ENCODE measurements at regions not wholly inside any gene's neighbourhood (a gene's known extent, or its start where the extent isn't known, plus 50 kb on each side); places are given as distances from the start of the nearest gene placed in this dataset.
"Not testable (repeated sequence)": the region's sequence is repeated elsewhere in the genome, so short reads cannot be mapped to it uniquely, and the experiment has no call there.

DNA sequence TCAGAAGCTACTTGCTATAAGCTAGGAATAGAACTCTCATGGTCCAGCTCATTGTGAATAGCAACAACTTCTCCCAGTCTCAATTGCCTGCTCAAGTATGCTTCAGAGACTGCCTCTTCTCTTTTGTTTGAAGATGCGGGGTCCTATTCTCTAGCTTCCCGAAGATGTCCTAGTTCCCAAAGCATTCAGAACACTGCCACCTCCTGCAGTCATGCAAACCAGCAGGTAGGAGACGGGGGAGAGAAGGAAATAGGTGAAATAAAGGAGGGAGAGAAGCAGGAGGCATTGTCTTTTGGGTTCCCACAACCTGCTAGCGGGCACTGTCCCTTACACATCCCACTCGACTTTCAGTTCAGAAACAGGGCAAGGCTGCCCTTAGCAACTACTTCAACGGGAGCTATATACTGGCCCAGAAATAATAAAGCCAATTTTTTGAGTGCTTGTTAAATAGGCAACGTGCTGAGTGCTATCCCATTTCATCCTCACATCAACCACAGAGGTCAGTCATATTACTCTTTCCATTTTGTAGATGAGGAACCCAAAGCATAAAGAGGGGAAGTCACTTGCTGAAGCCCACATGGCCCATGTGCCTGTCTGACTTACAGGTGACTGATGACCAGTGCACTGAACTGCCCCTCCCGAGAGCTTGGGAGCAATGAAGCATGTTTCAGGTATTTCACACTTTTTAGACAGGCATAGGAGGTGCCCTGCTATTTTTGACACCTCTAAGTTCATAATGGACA lies 61.9 kb upstream of the ATXN1 start:
- ATAC-seq (no peak), DNase-seq (no peak)
- Mint-ChIP-seq H3K4me3 (no peak overlapping the region), H3K27ac (no peak overlapping the region), H3K36me3 (ENCODE audit: low read depth) (no peaks in the 10 kb centered on the region), H3K27me3 (ENCODE audit: low read depth) (peaks cover 24% of the 10 kb centered on the region), H3K9me3 (ENCODE audit: insufficient read depth) (no peaks in the 10 kb centered on the region), H3K4me1 (ENCODE audit: low read depth) (peaks cover 13% of the 10 kb centered on the region)
- ChIA-PET POLR2A (no interaction called here), CTCF (no interaction called here)

DNA sequence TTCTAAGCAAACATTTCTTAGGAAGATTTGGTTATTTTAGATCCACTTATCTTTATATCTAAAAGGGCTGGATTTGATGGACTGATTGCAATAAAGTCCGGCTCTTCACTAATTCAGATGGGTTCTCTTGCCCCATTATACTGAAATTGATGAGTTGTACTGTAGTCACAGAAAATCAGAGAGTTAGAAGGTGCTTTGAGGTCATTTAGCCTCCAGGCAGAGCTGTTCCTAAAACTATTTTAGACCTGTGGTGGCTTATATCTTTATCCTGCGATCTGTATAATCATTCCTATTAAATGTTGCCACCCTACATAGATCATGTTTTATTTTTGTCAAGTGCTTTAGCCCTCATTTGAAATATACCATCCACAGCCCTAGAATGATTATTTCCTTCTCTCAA lies 61.3 kb upstream of the ATXN1 start:
- Mint-ChIP-seq H3K4me1 (ENCODE audit: low read depth) (peaks cover 6% of the 10 kb centered on the region), H3K9me3 (ENCODE audit: insufficient read depth) (no peaks in the 10 kb centered on the region)
- POLR2A ChIA-PET, result no interaction called here

DNA sequence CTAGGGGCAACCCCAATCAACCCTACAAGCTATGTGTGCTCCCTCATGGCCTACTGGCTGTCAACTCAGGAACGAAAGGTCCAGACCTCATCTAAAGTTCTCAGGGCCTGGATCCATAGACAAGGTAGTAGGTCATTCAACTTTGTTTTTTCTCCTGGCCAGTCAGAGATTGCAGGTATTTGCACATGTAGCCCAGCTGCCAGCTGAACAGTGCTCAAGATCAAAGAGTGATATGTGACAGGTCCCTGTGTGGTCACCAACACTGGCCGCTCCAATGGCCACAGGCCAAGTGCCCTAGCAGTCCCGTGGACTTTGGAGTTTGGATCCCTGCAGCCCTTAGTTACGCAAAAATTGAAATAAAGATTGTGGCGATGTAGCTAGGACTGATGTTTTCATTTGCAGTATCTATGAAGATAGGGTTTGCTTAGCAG lies 60.6 kb upstream of the ATXN1 start:
- Mint-ChIP-seq H3K4me3 (no peak overlapping the region), H3K27me3 (ENCODE audit: low read depth) (peaks cover 24% of the 10 kb centered on the region), H3K9me3 (ENCODE audit: insufficient read depth) (no peaks in the 10 kb centered on the region), H3K27ac (no peak overlapping the region), H3K36me3 (ENCODE audit: low read depth) (no peaks in the 10 kb centered on the region), H3K4me1 (ENCODE audit: low read depth) (no peaks in the 10 kb centered on the region)
- ChIA-PET CTCF (no interaction called here), POLR2A (no interaction called here)
- DNase-seq, result no peak
- ATAC-seq, result no peak

More for the DNA sequence above, 61.3 kb upstream of the ATXN1 start:
- Mint-ChIP-seq H3K36me3 (ENCODE audit: low read depth) (no peaks in the 10 kb centered on the region), H3K27me3 (ENCODE audit: low read depth) (peaks cover 24% of the 10 kb centered on the region), H3K4me3 (no peak overlapping the region), H3K27ac (no peak overlapping the region)
- CTCF ChIA-PET, result no interaction called here
- ATAC-seq (no peak), DNase-seq (no peak)

DNA sequence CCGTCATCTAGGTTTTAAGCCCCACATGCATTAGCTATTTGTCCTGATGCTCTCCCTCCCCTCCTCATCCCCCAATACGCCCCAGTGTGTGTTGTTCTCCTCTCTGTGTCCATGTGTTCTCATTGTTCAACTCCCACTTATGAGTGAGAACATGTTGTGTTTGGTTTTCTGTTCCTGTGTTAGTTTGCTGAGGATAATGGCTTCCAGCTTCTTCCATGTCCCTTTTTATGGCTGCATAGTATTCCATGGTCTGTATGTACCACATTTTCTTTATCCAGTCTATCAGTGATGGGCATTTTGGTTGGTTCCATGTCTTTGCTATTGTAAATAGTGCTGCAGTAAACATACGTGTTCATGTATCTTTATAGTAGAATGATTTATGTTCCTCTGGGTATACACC lies 59.0 kb upstream of the ATXN1 start:
- H3K36me3 Mint-ChIP-seq (ENCODE audit: low read depth); ATAC-seq; H3K27ac Mint-ChIP-seq; POLR2A ChIA-PET; DNase-seq; H3K4me1 Mint-ChIP-seq (ENCODE audit: low read depth); H3K4me3 Mint-ChIP-seq; H3K9me3 Mint-ChIP-seq (ENCODE audit: insufficient read depth): not testable (repeated sequence)
- CTCF ChIA-PET, result interaction anchor here (1.4 to 3.0 kb wide), 3 partner anchors 49 to 488 kb away, joined by 5 to 8 read pairs (median 6); no protein-coding TSS in a partner anchor
- peaks cover 24% of the 10 kb centered on the region for H3K27me3 Mint-ChIP-seq (ENCODE audit: low read depth)

DNA sequence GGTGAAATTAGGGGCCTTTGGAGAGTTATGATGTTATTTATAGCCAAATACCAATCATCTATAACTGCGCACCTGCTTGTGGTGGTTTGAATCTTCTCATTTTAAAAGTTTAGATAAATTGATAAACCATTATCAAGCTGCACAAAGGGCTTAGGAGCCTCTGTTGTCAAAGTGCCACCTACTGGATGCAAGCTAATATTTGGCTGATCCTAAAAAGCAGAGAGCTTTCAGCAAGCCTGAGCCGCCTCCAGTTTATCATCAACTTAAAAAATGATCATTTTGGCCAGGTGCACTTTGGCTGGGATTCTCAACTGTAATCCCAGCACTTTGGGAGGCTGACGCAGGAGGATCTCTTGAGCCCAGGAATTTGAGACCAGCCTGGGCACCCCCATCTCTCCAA lies 58.5 kb upstream of the ATXN1 start:
- no peaks in the 10 kb centered on the region for H3K9me3 Mint-ChIP-seq (ENCODE audit: insufficient read depth)
- ATAC-seq (no peak), DNase-seq (no peak)
- no peaks in the 10 kb centered on the region for H3K36me3 Mint-ChIP-seq (ENCODE audit: low read depth)
- CTCF ChIA-PET, result interaction anchor here (1.4 to 3.0 kb wide), 3 partner anchors 49 to 488 kb away, joined by 5 to 8 read pairs (median 6); no protein-coding TSS in a partner anchor
- no peak overlapping the region for H3K4me3 Mint-ChIP-seq
- no peak overlapping the region for H3K27ac Mint-ChIP-seq
- POLR2A ChIA-PET, result no interaction called here
- peaks cover 22% of the 10 kb centered on the region for H3K27me3 Mint-ChIP-seq (ENCODE audit: low read depth)
- H3K4me1 Mint-ChIP-seq (ENCODE audit: low read depth), result no peaks in the 10 kb centered on the region

DNA sequence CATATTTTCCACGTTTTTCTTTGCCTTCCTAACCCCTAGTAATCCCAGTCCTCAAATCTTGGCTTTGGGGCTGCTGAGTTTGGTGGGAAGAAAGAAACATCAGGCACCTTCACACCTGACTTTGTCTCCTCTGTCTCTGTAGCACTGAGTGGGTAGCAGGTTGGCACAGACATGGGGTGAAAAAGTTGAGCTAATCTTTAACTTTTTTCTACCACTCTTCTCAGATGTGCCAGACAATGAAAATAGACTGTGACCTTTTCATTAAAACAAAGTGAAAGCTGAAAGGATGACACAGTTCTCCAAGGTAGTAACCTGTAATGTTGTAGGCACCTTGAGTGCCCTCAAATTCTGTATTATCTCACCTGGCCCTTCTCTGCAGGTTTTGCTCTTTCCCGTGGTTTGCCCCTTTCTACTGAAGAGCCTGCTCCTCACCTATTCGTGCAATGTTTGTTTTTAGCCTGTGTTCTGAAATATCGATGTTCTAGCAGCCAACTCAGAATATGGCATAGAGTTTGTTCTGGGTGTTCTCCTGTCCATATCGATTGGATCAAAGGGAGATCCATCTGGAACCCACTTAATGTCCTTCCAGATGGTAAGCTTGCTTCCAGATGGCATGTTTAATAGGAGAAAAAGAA lies 57.8 kb upstream of the ATXN1 start:
- H3K36me3 Mint-ChIP-seq (ENCODE audit: low read depth), result no peaks in the 10 kb centered on the region
- no peak overlapping the region for H3K27ac Mint-ChIP-seq
- ATAC-seq (no peak), DNase-seq (no peak)
- no peaks in the 10 kb centered on the region for H3K9me3 Mint-ChIP-seq (ENCODE audit: insufficient read depth)
- no peaks in the 10 kb centered on the region for H3K4me1 Mint-ChIP-seq (ENCODE audit: low read depth)
- POLR2A ChIA-PET, result interaction anchor here (0.6 kb wide), 1 partner anchor 10 kb away, joined by 3 read pairs; no protein-coding TSS in a partner anchor
- CTCF ChIA-PET, result interaction anchor here (1.4 to 3.0 kb wide), 3 partner anchors 48 to 487 kb away, joined by 5 to 8 read pairs (median 6); no protein-coding TSS in a partner anchor
- H3K27me3 Mint-ChIP-seq (ENCODE audit: low read depth), result peaks cover 20% of the 10 kb centered on the region
- no peak overlapping the region for H3K4me3 Mint-ChIP-seq

DNA sequence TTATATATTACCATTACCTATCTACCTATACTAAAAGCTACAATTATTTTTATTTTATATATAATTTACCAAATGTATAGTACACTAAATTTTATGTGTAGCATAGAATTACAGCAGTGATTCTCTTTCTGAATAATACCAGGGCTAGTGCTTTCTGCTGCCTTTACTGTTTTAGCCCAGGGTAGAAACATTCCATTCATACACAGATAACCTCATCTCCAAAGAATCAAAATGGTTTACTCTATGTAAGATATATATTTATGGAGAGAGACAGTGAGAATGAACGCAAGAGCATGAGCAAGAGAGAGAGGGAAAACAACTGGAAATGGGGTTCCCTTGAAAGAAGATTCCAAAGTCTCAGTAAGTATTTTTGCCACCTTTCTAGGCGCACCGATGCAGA lies 56.3 kb upstream of the ATXN1 start:
- no peak for ATAC-seq
- H3K36me3 Mint-ChIP-seq (ENCODE audit: low read depth), result peaks cover under 1% of the 10 kb centered on the region

DNA sequence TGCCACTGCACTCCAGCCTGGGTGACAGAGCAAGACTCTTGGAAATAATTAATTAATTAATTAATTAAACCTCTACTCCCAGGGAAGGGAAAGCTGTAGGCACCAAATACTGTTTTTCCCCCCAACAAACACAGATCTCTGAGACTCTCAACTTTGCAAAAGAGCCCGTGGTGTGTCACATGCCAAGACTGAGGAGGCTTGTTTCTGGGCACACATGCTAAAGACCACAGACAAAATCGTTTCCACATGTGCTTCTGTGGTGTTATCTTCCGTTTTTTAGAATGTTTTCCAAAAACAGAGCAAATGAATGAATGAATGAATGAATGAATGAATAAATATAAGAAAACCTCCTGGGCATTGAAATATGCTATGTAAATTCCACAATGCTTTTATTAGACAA lies 55.6 kb upstream of the ATXN1 start:
- ChIA-PET CTCF (no interaction called here), POLR2A (no interaction called here)
- Mint-ChIP-seq H3K4me1 (ENCODE audit: low read depth) (no peaks in the 10 kb centered on the region), H3K4me3 (no peak overlapping the region), H3K36me3 (ENCODE audit: low read depth) (peaks cover 5% of the 10 kb centered on the region), H3K9me3 (ENCODE audit: insufficient read depth) (peaks cover 16% of the 10 kb centered on the region), H3K27ac (no peak overlapping the region), H3K27me3 (ENCODE audit: low read depth) (peaks cover 19% of the 10 kb centered on the region)
- no peak for ATAC-seq
- DNase-seq, result no peak

More for the DNA sequence above, 56.3 kb upstream of the ATXN1 start:
- H3K4me1 Mint-ChIP-seq (ENCODE audit: low read depth), result no peaks in the 10 kb centered on the region
- H3K9me3 Mint-ChIP-seq (ENCODE audit: insufficient read depth), result peaks cover 9% of the 10 kb centered on the region
- no peak for DNase-seq
- H3K27me3 Mint-ChIP-seq (ENCODE audit: low read depth), result peaks cover 20% of the 10 kb centered on the region
- H3K4me3 Mint-ChIP-seq, result no peak overlapping the region
- ChIA-PET CTCF (interaction anchor here (1.1 kb wide), 1 partner anchor 197 kb away, joined by 4 read pairs; no protein-coding TSS in a partner anchor), POLR2A (no interaction called here)
- H3K27ac Mint-ChIP-seq, result no peak overlapping the region

DNA sequence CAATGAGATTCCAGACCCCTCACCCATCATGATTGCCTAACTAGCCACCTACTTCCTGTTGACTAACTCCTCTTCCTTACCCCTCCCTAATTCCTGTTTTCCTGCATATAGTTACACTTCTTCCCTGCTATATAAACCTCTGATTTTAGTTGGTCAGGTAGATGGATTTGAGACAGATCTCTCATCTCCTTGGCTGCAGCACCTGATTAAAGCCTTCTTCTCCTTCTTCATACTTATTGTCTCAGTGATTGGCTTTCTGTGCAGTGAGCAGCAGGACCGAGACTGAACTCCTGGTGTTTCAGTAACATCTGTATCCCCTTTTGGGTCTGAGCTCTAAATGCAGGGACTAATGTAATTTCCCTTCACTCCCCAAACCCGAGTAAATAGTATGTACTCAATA lies 51.7 kb upstream of the ATXN1 start:
- POLR2A ChIA-PET, result no interaction called here
- no peak overlapping the region for H3K27ac Mint-ChIP-seq
- no peak overlapping the region for H3K4me3 Mint-ChIP-seq
- H3K9me3 Mint-ChIP-seq (ENCODE audit: insufficient read depth), result peaks cover 28% of the 10 kb centered on the region
- H3K36me3 Mint-ChIP-seq (ENCODE audit: low read depth), result peaks cover 8% of the 10 kb centered on the region
- H3K4me1 Mint-ChIP-seq (ENCODE audit: low read depth), result no peaks in the 10 kb centered on the region
- peaks cover 2% of the 10 kb centered on the region for H3K27me3 Mint-ChIP-seq (ENCODE audit: low read depth)
- ATAC-seq (no peak), DNase-seq (no peak)
- CTCF ChIA-PET, result no interaction called here

DNA sequence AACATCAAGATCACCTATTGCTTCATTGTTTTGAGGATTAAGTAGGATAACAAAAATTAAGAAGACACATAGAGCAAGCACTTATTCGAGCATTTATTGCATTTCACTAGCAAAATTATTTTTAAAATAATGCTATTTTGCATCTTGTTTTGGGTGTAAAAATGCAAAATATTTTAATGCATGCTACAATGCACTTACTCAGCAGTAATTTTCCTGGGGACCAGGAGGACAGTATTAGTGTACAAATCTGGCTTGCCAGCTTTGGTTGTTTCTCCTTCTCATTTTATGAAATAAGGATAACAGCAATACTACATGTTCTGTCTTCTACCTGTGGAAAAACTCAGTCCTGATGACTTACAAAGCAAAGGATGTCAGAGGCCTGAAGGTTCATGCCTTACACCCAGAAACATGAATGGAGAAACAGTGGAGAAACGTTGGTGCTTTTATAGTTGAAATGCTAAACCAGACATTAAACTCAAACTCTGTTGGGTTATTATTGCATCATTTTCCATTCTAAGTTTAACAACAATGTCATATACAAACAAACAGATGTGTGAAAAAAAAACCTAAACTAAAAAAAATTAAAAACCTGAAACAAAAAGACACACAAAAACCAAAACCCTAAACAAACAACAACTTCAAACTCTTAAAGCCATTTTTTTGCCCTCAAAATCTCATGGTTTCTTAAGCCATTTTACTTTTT lies 50.2 kb upstream of the ATXN1 start:
- H3K27ac Mint-ChIP-seq, result no peak overlapping the region
- H3K4me1 Mint-ChIP-seq (ENCODE audit: low read depth), result no peaks in the 10 kb centered on the region
- H3K4me3 Mint-ChIP-seq, result no peak overlapping the region
- CTCF ChIA-PET, result no interaction called here
- H3K36me3 Mint-ChIP-seq (ENCODE audit: low read depth), result peaks cover 8% of the 10 kb centered on the region
- no peak for DNase-seq
- POLR2A ChIA-PET, result no interaction called here
- peaks cover 28% of the 10 kb centered on the region for H3K9me3 Mint-ChIP-seq (ENCODE audit: insufficient read depth)
- H3K27me3 Mint-ChIP-seq (ENCODE audit: low read depth), result peaks cover 4% of the 10 kb centered on the region
- ATAC-seq, result no peak

Data from activated CD8-positive, alpha-beta T cell treated with anti-CD3 and anti-CD28 coated beads, Interleukin-2, amount 10 ng/mL, durations not matched to agents 7 days and 5 days (primary cell).